ENCODE measurements at regions not wholly inside any gene's neighbourhood (a gene's known extent, or its start where the extent isn't known, plus 50 kb on each side); places are given as distances from the start of the nearest gene placed in this dataset.

DNA sequence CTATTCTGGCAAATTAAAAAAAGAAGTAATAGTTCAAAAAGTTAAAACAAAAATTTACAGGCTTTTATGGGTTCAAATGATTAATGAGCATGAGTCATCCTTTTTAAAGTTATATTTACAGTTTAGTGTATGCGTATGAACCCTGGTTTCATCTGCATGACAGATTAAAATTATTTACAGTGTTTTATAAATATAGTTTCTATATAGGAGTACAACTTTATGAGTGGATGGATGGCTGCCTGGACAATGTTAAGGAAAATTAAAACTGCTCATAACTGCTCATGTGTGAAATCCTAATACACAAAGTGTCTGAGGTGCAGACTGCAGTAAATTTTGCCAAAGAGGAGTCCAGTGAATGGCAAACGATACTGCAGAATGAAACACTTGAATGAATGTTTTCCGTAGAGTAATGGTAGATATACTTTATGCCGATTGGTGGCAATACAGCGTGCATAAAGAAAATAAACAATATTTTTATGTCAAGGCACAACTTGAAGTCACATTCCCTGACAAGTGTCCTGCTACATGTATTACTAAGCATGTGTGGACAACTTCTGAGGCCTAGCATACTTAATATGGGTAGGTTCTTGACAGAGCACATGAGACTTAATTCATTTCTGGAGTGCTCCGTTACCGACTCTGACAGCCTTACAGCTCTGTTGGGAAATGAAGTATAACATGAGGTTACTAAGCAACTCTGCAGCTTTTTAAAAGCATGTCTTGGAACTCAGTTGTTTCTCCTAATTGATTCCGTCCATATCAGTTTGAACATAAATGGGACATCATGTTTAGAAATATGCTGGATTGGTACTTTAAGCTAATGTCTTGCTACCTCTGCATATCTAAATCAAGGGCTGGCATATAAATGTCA, 985.6 kb upstream of the PCDH7 start (continued):
- TF ChIP-seq EGR1 (IDR thresholded peaks at IDR 0.05; ENCODE audit: borderline replicate concordance, low read depth, low read length), result no peak
- no peak for TF ChIP-seq EZH2 (IDR thresholded peaks at IDR 0.05; ENCODE audit: low read depth, low read length, severe bottlenecking)
- TF ChIP-seq JUN (IDR thresholded peaks at IDR 0.05; ENCODE audit: low read depth, low read length), result no peak
- TF ChIP-seq HDAC2 (IDR thresholded peaks at IDR 0.05; ENCODE audit: borderline replicate concordance in 1 of 2, low read depth in 2 of 2, low read length in 2 of 2), result no peak
- no peak for TF ChIP-seq TAF7 (optimal IDR thresholded peaks at IDR 0.05; ENCODE audit: borderline replicate concordance, low read depth, low read length)
- TF ChIP-seq FOSL1 (IDR thresholded peaks at IDR 0.05; ENCODE audit: insufficient read depth, low read depth, low read length), result no peak
